H1 (cell line): ENCODE measurements at regions not wholly inside any gene's neighbourhood (a gene's known extent, or its start where the extent isn't known, plus 50 kb on each side); places are given as distances from the start of the nearest gene placed in this dataset.

Source experiments
- CTCF ChIA-PET: fragments of 300-600 bp; sonication (Branson Sonifier 250); formaldehyde crosslinking; loops from one replicate; lab custom pipeline; 2021; ENCODE audit not compliant: partially characterized antibody; lab: Charles Lee
- POLR2A ChIA-PET: fragments of 300-600 bp; sonication (Branson Sonifier 250); formaldehyde crosslinking; loops from one replicate; lab custom pipeline; 2021; ENCODE audit warnings: inconsistent platforms; ENCODE audit not compliant: partially characterized antibody; lab: Charles Lee
- DNase-seq, 2 experiments: peaks; one replicate each; pipeline versions ENCODE4 v3.0.0 to v3.0.0-alpha.2; 2010 to 2022; ENCODE audit warnings: low spot score in 2 of 2, low read depth in 1 of 2, mixed read lengths in 1 of 2
- FAIRE-seq: peaks from 2 replicates; lab custom pipeline; 2011; peaks lifted over from hg19 to GRCh38; lab: Jason Lieb, UNC
- H2AFZ ChIP-seq: 2 replicates; pipeline ENCODE4 v1.8.1; 2012; ENCODE audit warnings: low read length, inconsistent platforms
- H2AK5ac ChIP-seq: 2 replicates; pipeline ENCODE4 v1.6.1; 2013; ENCODE audit warnings: low read depth, low read length
- H2BK120ac ChIP-seq: replicated peaks from 2 replicates; pipeline ENCODE3; 2013; ENCODE audit warnings: low read depth, low read length, inconsistent platforms
- H2BK12ac ChIP-seq: 2 replicates; pipeline ENCODE4 v1.6.1; 2013; ENCODE audit warnings: low read depth, low read length
- H2BK15ac ChIP-seq: 2 replicates; pipeline ENCODE4 v1.6.1; 2013; ENCODE audit warnings: low read length
- H2BK20ac ChIP-seq: 2 replicates; pipeline ENCODE4 v1.6.1; 2013; ENCODE audit warnings: low read length
- H2BK5ac ChIP-seq: 2 replicates; pipeline ENCODE4 v1.6.1; 2013; ENCODE audit warnings: low read depth, low read length
- H3K14ac ChIP-seq: 2 replicates; pipeline ENCODE4 v1.6.1; 2013; ENCODE audit warnings: inconsistent platforms; ENCODE audit not compliant: insufficient read length
- H3K18ac ChIP-seq: 2 replicates; pipeline ENCODE4 v1.6.1; 2013; ENCODE audit warnings: low read length; ENCODE audit errors: extremely low read depth
- H3K23ac ChIP-seq: 2 replicates; pipeline ENCODE4 v1.6.1; 2013; ENCODE audit warnings: inconsistent platforms; ENCODE audit not compliant: insufficient read length
- H3K23me2 ChIP-seq: 2 replicates; pipeline ENCODE4 v1.6.1; 2013; ENCODE audit warnings: low read depth, low read length
- H3K27ac ChIP-seq: 2 replicates; pipeline ENCODE4 v1.6.1; 2011; ENCODE audit warnings: low read depth, low read length, inconsistent platforms
- H3K27me3 ChIP-seq, 4 experiments: replicated peaks in 1 of 4; 1 replicate in 1 of 4; 2 replicates in 3 of 4; pipeline versions ENCODE4 v1.6.1 to v1.8.1; 2011 to 2013; ENCODE audit warnings: low read length in 3 of 4, mild to moderate bottlenecking in 3 of 4, inconsistent platforms in 2 of 4, mixed read lengths in 2 of 4, moderate library complexity in 1 of 4; ENCODE audit not compliant: control insufficient read depth in 3 of 4, insufficient read depth in 3 of 4; ENCODE audit errors: extremely low read depth in 1 of 4
- H3K36me3 ChIP-seq, 4 experiments: 2 replicates each; pipeline versions ENCODE4 v1.6.1 to v1.8.1; 2011 to 2013; ENCODE audit warnings: mild to moderate bottlenecking in 4 of 4, low read length in 3 of 4, moderate library complexity in 2 of 4, control low read depth in 1 of 4, inconsistent platforms in 1 of 4; ENCODE audit not compliant: insufficient read depth in 4 of 4, control insufficient read depth in 2 of 4
- H3K4ac ChIP-seq: replicated peaks from 2 replicates; pipeline ENCODE3; 2013; ENCODE audit warnings: low read length, low read depth, mixed read lengths, inconsistent platforms; ENCODE audit not compliant: insufficient read length
- H3K4me1 ChIP-seq, 4 experiments: replicated peaks in 1 of 4; 1 replicate in 1 of 4; 2 replicates in 3 of 4; pipeline versions ENCODE4 v1.6.1 to v1.8.1; 2011 to 2013; ENCODE audit warnings: low read length in 3 of 4, inconsistent platforms in 2 of 4, mixed read lengths in 1 of 4; ENCODE audit not compliant: insufficient read depth in 4 of 4, control insufficient read depth in 3 of 4
- H3K4me2 ChIP-seq, 2 experiments: 2 replicates each; pipeline versions ENCODE4 v1.6.1 to v1.8.1; 2011 to 2013; ENCODE audit warnings: low read depth in 2 of 2, low read length in 2 of 2, control low read depth in 1 of 2, inconsistent platforms in 1 of 2, mild to moderate bottlenecking in 1 of 2; ENCODE audit not compliant: insufficient read depth in 1 of 2
- H3K4me3 ChIP-seq, 4 experiments: fragments of 200-600, 300-600 bp in 1 of 4; sonication (generic), shearing (Covaris generic), sonication (Bioruptor Twin) in 1 of 4; 2 replicates each; pipeline versions ENCODE4 v1.5.1 to v1.8.1; 2011 to 2016; ENCODE audit warnings: low read length in 4 of 4, low read depth in 3 of 4, control low read depth in 2 of 4, inconsistent platforms in 2 of 4, mild to moderate bottlenecking in 2 of 4, mixed read lengths in 1 of 4, moderate library complexity in 1 of 4; ENCODE audit not compliant: insufficient read depth in 2 of 4; ENCODE audit errors: extremely low read depth in 1 of 4
- H3K56ac ChIP-seq: replicated peaks from 2 replicates; pipeline ENCODE3; 2013; ENCODE audit warnings: low read depth, mild to moderate bottlenecking, mixed read lengths, low read length, inconsistent platforms; ENCODE audit not compliant: insufficient read length
- H3K79me1 ChIP-seq: 2 replicates; pipeline ENCODE4 v1.6.1; 2013; ENCODE audit warnings: low read depth, low read length, control low read depth
- H3K79me2 ChIP-seq, 2 experiments: 2 replicates each; pipeline versions ENCODE4 v1.6.1 to v1.8.1; 2012 to 2013; ENCODE audit warnings: low read length in 2 of 2, mild to moderate bottlenecking in 2 of 2, inconsistent platforms in 1 of 2; ENCODE audit not compliant: insufficient read depth in 2 of 2, control insufficient read depth in 1 of 2
- H3K9ac ChIP-seq, 4 experiments: replicated peaks in 1 of 4; 1 replicate in 1 of 4; 2 replicates in 3 of 4; pipeline versions ENCODE4 v1.6.1 to v1.8.1; 2011 to 2013; ENCODE audit warnings: low read depth in 3 of 4, low read length in 3 of 4, control low read depth in 2 of 4, mild to moderate bottlenecking in 2 of 4, moderate library complexity in 2 of 4, inconsistent platforms in 1 of 4; ENCODE audit errors: extremely low read depth in 1 of 4
- H3K9me3 ChIP-seq, 2 experiments: 2 replicates each; pipeline versions ENCODE4 v1.6.1 to v1.8.1; 2012 to 2013; ENCODE audit warnings: mild to moderate bottlenecking in 2 of 2, moderate library complexity in 2 of 2, control low read depth in 1 of 2, inconsistent platforms in 1 of 2, low read depth in 1 of 2, low read length in 1 of 2, mixed read lengths in 1 of 2; ENCODE audit not compliant: insufficient read depth in 2 of 2
- H4K20me1 ChIP-seq, 2 experiments: replicated peaks in 1 of 2; 2 replicates each; pipeline versions ENCODE3 to v1.8.1; 2011 to 2013; ENCODE audit warnings: inconsistent platforms in 2 of 2, low read length in 2 of 2, mild to moderate bottlenecking in 1 of 2; ENCODE audit not compliant: insufficient read depth in 2 of 2, control insufficient read depth in 1 of 2
- H4K5ac ChIP-seq: 2 replicates; pipeline ENCODE4 v1.6.1; 2013; ENCODE audit warnings: low read length, low read depth, mixed read lengths, inconsistent platforms; ENCODE audit not compliant: insufficient read length
- H4K8ac ChIP-seq: 2 replicates; pipeline ENCODE4 v1.8.0; 2013; ENCODE audit warnings: mild to moderate bottlenecking, moderate library complexity, low read length, inconsistent platforms; ENCODE audit not compliant: insufficient read depth; ENCODE audit errors: extremely low read depth
- H4K91ac ChIP-seq: replicated peaks from 2 replicates; pipeline ENCODE3; 2013; ENCODE audit warnings: low read length, mixed read lengths, inconsistent platforms; ENCODE audit not compliant: insufficient read length
- BCL11A ChIP-seq, 2 experiments: IDR thresholded peaks; one replicate each; pipeline ENCODE4 v1.6.1; 2011; ENCODE audit warnings: low read depth in 2 of 2, low read length in 2 of 2, mild to moderate bottlenecking in 2 of 2
- MAFK ChIP-seq: IDR thresholded peaks from 2 replicates; pipeline ENCODE4 v1.6.1; 2012; ENCODE audit warnings: low read depth, mild to moderate bottlenecking, improper control_type of control experiment, low read length
- MAX ChIP-seq: IDR thresholded peaks from 2 replicates; pipeline ENCODE4 v1.6.1; 2012; ENCODE audit warnings: inconsistent platforms
- WGBS, 2 experiments: shearing (Covaris generic) in 1 of 2; methylation state at CpG; one replicate each; pipeline versions ENCODE4 v1.1.6 to v1.1.7; 2013 to 2015; ENCODE audit warnings: low lambda C conversion rate in 2 of 2, mixed read lengths in 2 of 2, inconsistent platforms in 1 of 2, low coverage in 1 of 2, missing lambda C conversion rate in 1 of 2; ENCODE audit not compliant: insufficient replicate concordance in 2 of 2, insufficient coverage in 1 of 2, insufficient read length in 1 of 2; ENCODE audit errors: extremely low coverage in 1 of 2, missing lambda C conversion rate in 1 of 2; 5-methylcytosine and 5-hydroxymethylcytosine counted together

GRCh38 chr3:33929813-33930212, 131.4 kb downstream of the PDCD6IP start:
- H4K20me1 ChIP-seq = no peaks in the 10 kb centered on the region
- H2BK20ac ChIP-seq = no peak overlapping the region
- 83% methylated on average over 2 of the region's 2 CpGs; no CpG with 5 or more reads in 1 of the 2 experiments for WGBS, 2 experiments
- H3K79me1 ChIP-seq = no peaks in the 10 kb centered on the region
- H4K91ac ChIP-seq = no peak overlapping the region
- no peak overlapping the region for H2BK12ac ChIP-seq
- no peaks in the 10 kb centered on the region for H3K9me3 ChIP-seq
- no peak overlapping the region for H3K4ac ChIP-seq
- no peaks in the 10 kb centered on the region for H3K79me2 ChIP-seq
- H3K4me2 ChIP-seq = no peak overlapping the region
- H4K5ac ChIP-seq = no peak overlapping the region
- H2BK120ac ChIP-seq = no peak overlapping the region
- H3K23me2 ChIP-seq = no peaks in the 10 kb centered on the region
- no peak overlapping the region for H2BK5ac ChIP-seq
- no peaks in the 10 kb centered on the region for H3K4me1 ChIP-seq
- H3K18ac ChIP-seq = no peak overlapping the region
- CTCF ChIA-PET = interaction anchor here (0.9 to 1.3 kb wide), 4 partner anchors 9 to 85 kb away, joined by 3 read pairs; no protein-coding TSS in a partner anchor
- H3K56ac ChIP-seq = no peak overlapping the region
- H3K14ac ChIP-seq = no peak overlapping the region
- H4K8ac ChIP-seq = no peak overlapping the region
- H3K23ac ChIP-seq = no peak overlapping the region
- H2AFZ ChIP-seq = no peak overlapping the region
- DNase-seq (no peak), FAIRE-seq (no peak)
- H3K4me3 ChIP-seq = no peak overlapping the region
- H3K36me3 ChIP-seq = no peaks in the 10 kb centered on the region
- H3K27ac ChIP-seq = no peak overlapping the region
- no peak overlapping the region for H2AK5ac ChIP-seq
- POLR2A ChIA-PET = interaction anchor here (1.0 kb wide), 1 partner anchor 9 kb away, joined by 3 read pairs; no protein-coding TSS in a partner anchor
- H2BK15ac ChIP-seq = no peak overlapping the region
- H3K9ac ChIP-seq = no peak overlapping the region
- no peaks in the 10 kb centered on the region for H3K27me3 ChIP-seq
- TF ChIP-seq MAX = no peak
- no peak for TF ChIP-seq BCL11A (IDR thresholded peaks at IDR 0.05; ENCODE audit: low read depth in 2 of 2, low read length in 2 of 2)
- TF ChIP-seq MAFK = no peak
